ELR (cell line): ENCODE measurements at regions not wholly inside any gene's neighbourhood (a gene's known extent, or its start where the extent isn't known, plus 50 kb on each side); places are given as distances from the start of the nearest gene placed in this dataset.

Source experiments
- DNase-seq: peaks from one replicate; pipeline ENCODE4 v3.0.0-alpha.2; 2015; ENCODE audit warnings: low read depth

GRCh38 chr19:29323440-29324290 is 110.7 kb upstream of the UQCRFS1 start:
- DNase-seq, result no peak

DNA sequence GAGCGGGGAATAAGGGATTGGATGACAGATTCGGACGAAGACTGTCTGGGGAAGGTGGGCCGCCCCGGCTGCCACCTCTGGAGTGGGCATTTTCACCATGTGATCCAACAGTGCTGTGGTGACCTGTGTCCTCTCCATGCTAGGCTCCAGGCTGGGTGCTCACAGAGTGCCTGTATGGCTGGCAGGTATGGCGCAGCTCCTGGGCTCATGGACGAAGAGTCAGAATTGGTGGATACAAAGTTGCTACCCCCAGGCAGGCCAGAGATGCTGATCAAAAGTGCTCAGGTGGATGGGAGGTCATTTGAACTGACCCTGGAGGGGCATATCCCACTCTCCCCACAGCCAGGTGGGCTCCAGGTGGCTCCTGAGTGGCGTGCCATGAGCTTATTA is 111.3 kb upstream of the UQCRFS1 start:
- DNase-seq, result no peak

GRCh38 chr19:29324717-29325116 is 111.8 kb upstream of the UQCRFS1 start:
- no peak for DNase-seq

DNA sequence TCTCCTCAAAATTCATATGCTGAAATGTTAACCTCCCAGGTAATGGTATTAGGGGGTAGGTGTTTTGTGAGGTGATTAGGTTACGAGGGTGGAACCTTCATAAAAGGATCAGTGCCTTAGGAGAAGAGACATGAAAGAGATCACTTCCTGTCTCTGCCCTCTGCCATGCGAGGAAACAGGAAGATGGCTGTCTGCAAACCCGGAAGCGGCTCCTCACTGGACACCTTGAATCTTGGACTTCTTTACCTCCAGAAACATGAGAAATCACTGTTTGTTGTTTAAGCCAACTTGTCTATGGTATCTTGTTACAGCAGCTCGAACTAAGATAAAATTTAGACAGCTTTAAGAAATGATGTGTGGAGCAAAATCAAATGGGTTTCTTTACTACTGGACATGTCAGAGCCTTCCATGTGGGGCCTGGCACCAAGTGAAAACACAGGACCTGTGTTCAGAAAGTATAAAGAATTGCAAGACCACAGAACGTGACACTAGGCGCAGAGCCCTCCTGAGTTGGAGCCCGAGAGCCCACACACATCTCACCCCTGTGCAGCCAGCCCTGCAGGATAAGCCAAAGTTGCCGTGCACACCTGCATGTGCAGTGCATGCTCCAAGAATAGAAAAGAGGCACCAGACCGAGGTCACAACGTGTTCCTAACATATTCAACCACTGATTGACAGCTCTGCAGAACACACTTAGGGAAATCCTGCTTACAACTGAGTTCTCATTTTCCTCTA is 112.5 kb upstream of the UQCRFS1 start:
- DNase-seq, result no peak

GRCh38 chr19:29326351-29326750 is 113.4 kb upstream of the UQCRFS1 start:
- no peak for DNase-seq

DNA sequence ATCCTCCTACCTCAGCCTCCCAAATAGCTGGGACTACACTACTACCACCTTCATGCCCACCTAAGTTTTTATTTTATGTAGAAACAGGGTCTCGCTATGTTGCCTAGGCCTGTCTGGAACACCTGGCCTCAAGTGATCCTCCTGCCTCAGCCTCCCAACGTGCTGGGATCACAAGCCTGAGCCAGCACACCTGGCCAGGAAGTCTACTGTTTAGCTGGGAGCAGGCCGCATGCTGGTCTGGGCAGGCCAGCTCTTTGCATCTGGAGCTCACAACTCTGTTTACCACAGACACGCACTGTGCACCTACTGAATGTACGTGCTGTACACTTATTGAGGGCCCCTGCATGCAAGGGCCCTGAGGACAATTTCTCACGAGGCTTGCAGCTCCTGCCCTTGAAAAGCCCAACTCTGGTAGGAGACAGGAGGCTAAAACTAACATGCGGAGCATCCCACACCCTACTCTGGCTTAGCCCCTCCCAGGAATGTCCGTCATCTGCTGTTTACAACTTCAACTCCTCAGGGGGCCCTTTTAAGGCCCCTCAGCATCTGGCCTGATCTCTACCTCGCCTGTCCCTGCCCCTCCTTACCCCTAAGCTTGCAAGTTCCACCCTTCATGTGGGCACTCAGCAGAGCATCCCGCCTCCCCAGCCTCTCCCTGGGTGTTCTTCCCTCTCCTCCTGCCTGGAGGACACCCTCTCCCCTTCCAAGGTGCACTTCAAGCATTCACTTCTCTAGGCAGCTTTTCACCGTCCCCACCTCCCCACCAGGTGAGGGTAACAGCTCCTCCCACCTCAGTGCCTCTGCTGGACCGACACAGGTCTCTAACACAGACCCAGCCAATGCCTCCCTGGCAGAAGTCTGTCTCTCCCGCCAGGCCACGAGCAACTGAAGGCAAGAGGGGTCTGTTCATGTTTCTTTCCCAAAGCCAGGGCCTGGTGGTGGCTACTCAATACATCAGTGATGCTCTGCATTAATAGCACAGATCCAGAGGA is 114.2 kb upstream of the UQCRFS1 start:
- no peak for DNase-seq

DNA sequence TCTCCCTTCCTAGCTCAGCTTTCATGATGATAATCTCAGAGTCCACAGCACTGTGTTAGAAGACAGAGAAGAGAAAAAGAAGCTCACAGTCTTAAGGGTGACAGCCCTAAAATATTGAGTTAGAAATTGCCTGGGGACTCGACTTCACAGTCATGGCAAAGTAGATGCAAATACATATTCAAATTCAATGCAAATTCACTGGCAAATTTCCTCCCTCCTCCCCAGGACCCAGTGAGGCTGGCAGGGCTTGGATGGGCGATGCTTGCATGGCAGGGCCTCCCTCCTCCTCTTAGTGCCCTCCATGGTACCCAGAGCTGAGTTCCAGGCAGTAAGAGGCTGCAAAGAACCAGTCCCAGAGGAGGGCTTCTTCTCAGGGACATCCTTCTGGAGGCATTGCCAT is 115.6 kb upstream of the UQCRFS1 start:
- DNase-seq, result no peak

DNA sequence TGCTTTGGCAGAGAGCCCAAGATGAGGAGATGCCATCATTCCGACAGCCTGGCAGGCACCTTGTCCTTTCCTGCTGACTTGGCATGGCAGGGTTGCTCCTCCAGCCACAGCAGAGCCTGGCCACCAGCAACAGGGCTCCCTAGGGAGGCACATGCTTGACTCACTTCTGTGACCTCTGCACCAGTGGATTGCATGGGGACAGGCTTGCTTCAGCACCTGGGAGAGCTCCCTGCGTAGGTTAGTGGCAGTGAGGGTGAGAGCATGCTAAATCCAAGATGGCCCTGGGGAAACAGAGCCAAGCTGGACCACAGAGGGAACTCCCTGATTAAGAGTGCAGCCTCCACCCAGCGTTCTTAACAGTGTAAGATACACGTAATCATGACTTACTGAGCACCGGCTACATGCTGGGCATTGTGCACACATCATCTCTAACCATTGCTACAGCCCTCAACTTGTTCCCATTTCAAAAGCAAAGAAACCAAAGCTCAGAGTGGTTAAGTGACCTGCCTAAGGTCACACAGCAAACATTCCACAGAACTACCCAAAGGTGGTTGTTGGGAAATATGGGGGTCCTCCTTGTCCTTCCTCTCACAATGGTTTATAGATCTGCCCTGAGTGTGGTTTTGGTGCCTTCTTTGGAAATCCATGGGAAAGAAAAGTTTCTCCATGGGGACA is 116.6 kb upstream of the UQCRFS1 start:
- peak; percentile 7 for DNase-seq

DNA sequence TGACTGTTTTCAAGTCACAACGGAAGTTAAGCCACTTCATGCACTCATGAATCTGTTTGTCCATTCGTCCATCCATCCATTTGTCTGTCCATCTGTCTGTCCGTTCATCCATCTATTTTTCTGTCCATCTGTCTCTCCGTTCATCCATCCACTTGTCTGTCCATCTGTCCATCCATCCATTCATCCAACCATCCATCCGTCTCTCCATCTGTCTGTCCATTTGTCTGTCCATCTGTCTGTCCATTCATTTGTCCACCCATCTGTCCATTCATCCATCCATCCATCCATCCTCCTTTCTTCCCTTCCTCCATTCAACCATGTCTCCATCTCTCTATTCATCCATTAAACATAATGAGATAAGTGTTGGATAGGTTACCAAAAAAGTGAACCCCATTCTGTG is 123.5 kb upstream of the UQCRFS1 start:
- DNase-seq, result no peak

- no peak for DNase-seq
Measured at GRCh38 chr19:29337029-29337428, 124.1 kb upstream of the UQCRFS1 start.

GRCh38 chr19:29338480-29338879 is 125.5 kb upstream of the UQCRFS1 start:
- DNase-seq, result no peak

- DNase-seq, result no peak
Measured at GRCh38 chr19:29342721-29343120, 129.8 kb upstream of the UQCRFS1 start.

DNA sequence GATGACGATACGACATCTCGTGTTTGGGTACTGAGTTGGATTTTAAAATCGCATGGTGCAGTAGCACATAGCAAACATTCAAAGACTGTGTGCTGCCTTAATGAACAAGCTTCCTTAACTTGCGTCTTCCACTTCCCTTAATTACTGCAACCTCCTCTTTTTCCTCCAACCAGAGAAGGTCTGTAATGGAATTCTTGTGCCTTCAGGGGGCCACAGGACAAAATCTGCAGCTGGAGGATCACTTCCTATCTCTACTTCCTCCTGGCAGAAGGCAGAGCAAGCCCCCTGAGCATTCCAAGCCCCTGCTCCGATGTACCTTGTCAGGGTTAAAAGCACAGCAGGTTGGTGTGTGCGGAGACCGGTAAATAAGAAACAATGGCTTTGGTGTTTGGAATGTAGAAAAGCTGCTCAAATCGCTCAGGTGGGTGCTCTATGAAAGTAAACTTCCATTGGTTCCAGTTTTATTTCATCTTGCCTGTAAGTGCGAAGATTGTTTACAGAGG is 151.3 kb upstream of the UQCRFS1 start:
- DNase-seq, result no peak

DNA sequence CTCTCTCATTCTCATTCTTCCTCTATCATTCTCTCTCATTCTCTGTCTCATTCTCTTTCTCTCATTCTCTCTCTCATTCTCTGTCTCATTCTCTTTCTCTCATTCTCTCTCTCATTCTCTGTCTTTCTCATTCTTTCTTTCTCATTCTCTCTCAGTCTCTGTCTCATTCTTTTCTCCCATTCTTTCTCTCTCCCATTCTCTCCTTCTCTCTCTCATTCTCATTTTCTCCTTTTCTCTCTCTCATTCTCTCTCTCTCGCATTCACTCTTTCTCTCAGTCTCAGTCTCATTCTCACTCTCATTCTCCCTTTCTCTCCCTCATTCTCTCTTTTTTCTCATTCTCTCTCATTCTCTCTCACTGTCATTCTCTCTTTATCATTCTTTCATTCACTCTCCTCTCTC is 152.0 kb upstream of the UQCRFS1 start:
- no peak for DNase-seq

DNA sequence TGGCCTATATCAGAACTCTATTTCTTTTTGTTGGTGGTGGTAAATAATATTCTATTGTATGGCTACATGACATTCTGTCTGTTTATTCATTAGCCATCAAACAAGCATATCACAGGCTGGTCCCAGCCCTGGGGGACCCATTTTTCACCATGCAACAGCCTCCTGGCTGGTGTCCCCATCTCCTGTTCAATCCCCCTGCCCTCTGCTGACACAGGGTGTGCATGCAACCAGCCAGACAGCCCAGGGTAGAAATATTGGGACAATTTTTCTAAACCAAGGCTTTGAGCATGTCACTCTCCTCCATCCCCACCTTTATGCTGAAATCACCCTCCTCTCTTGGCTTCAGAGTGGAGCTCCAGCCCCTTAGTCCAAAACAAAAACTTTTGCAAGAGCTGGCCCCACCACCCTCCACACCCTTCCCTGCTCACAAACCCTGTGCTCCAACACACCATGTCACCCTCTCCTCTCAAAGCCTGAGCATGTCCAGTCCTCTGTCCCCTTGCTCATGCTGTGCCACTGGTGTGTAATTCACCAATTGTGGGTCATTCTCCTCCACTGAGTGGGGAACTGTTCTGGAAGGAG is 153.0 kb upstream of the UQCRFS1 start:
- no peak for DNase-seq

GRCh38 chr19:29366757-29367156 is 153.8 kb upstream of the UQCRFS1 start:
- DNase-seq, result no peak

DNA sequence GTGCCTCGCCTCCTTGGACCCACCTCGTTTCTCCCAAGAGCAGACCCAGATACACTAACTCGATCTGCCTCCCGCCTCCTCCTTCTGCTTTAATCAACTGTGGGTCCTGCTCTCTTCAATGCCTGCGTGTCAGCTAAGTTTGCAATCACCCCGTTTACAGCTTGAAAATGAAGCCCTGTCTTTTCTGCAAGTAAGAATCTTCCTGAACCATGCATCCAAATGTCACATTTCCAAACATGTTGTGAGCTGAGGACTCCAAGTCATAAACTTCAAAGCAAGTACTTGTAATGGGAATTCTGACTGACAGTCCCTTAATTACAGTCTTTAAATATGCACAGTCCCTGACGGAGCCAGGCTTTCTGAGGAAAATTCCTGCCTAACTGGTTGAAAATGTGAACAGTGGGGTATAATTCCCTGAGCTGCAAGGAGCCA is 154.9 kb upstream of the UQCRFS1 start:
- DNase-seq, result no peak

DNA sequence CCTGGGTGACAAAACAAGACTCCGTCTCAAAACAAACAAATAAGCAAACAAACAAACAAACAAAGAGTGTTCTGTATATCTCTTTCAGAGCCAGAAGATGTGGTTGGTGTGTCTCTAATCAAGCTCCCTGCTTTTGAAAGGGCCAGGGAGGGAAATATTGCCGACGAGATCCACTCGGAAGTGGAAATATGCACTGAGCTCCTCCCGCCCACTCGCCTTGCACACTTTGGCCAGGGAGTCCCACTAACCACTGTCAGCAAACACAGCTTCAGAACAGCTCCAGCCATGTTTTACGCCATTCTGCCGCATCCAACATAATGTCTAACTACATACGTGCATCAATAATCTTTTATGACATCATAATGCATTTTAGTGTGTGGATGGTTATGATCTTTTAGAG is 155.5 kb upstream of the VSTM2B start:
- DNase-seq, result no peak

DNA sequence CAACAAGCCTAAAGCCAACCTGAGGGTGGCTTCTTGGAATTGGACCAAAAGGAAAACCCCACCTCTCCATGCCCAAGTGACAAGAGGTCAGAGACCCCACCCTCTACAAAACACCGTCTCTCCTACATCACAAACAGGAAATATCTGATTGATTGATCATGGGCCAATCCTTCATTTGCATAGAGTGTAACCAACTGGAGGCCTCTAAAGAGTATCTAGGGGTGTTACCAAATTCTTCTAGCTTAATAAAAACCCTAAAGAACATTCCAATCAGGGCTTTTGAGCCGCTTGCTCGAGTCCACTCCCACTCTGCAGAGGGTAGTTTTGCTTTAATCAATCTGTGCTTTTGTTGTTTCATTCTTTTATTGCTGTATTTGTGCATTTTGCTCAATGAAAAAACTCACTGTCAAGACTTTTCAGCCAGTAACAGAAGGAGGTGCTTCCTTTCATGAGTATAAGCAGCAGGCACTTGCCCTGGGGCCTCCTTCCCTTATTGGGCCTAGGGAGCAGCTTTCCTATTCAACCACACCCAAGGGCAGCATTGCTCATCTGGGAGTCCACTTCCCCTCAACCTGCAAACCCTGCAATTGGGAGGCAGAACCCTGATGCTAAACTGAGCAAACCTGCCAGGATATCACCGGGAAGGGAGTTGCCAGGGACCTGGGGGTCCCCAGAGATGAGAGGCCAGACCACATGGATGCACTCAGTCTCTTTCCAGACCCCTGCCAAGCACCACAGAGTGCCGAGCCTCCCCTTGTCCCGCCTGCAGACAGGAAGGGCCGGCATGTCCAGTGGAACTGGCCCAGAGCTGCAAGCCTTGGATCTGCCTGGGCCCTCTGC is 154.3 kb upstream of the VSTM2B start:
- DNase-seq, result no peak

GRCh38 chr19:29372091-29372415 is 153.7 kb upstream of the VSTM2B start:
- DNase-seq, result no peak
